GDM1 (cell line): ENCODE measurements at regions not wholly inside any gene's neighbourhood (a gene's known extent, or its start where the extent isn't known, plus 50 kb on each side); places are given as distances from the start of the nearest gene placed in this dataset.

ENCODE experiments used
- DNase-seq: peaks from one replicate; lab custom pipeline; 2025; lab: John Stamatoyannopoulos, UW

DNA sequence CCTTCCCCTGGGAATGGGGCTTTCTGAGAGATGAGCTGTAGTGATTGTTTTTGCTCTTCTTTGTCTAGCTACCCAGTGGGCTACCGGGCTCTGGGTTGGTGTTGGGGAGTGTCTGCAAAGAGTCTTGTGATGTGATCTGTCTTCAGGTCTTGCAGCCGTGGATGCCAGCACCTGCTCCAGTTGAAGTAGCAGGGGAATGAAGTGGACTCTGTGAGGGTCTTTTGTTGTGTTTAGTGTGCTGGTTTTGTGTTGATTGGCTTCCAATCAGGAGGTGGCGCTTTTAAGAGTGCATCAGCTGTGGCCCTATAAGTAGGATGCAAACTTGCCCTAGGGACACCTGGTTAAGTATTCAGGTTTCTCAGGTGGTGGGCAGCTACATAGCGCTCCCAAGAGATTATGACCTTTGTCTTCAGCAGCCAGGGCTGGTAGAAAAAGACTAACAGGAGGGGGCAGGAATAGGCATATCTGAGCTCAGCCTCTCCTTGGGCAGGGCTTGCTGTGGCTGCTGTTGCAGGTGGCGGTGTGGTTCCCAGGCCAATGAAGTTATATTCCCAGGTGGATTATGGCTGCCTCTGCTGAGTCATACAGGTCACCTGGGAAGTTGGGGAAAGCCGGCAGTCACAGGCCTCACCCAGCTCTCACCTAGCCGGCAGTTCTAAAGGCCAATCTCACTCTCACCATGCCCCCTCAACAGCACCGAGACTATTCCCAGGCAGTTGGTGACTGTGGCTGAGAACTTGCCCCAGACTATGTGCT, 315.7 kb upstream of the C11orf87 start:
- no peak for DNase-seq

DNA sequence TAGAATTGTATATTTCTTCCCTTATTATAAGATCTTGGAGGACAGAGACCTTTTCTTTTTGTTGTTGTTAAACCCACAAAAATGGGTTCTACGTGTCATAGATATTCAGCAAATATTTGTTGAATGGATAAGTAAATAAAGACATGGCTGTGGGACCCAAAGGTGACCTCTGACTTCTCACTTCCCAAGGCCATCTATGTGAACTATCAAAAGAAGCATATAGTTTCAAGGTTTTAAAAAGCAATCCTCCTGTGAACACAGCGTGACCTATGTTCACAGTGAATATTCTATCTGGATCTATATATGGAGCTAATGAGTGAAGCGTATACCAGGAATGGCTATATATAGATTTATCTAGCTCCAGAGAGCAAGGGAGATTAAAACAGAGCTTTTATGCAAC, 312.8 kb upstream of the C11orf87 start:
- no peak for DNase-seq

DNA sequence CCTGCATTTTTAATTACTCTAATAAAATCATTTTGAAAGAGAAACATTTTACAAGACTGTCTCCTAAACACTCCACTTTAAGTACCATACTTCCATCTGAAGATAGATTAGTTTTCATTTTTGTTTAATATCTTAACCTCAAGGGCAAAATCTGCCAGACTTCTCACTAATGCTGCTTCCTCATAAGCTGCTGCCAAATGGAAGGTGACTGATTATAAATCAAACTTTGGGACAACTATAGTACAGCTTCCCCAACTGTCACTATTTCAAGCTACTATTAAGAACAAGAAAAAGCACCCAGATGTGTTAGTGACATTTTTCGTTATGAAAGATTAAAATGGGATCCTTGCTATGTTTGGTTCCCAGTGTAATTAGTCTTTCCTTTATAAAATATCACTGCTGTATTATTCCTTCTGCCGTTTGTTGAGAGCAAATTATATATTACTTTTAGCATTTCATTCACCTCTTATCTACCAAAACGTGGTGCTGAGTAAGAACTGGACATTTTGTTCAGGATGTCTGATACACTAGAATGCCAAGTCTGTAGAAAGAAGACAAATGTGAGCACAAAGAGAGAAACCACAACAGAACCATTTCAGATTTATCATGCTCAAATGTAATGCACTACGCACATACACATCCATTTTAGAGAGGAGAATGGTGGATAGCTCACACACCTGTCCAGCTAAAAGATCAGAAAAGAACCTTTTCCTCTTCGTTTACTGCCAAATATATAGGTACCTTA, 312.2 kb upstream of the C11orf87 start:
- DNase-seq: no peak

DNA sequence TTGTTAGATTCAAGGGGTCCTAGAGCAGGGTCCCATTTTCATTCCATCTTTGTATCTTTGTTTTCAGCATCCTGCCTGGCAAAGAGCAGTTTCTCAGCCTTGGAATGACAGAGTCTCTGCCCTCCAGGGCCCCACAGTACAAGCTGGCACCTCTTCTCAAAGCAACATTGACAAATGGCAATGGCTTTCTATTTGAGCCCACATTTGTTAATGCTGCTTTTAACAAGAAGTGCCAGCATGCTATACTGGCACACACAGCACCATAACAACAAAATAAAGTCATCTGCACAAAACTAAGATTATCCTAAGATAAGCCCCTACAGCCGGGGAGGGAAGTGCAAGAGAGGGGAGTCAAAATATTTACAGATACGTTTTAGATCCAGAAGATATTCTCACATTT, 309.7 kb upstream of the C11orf87 start:
- DNase-seq: no peak

DNA sequence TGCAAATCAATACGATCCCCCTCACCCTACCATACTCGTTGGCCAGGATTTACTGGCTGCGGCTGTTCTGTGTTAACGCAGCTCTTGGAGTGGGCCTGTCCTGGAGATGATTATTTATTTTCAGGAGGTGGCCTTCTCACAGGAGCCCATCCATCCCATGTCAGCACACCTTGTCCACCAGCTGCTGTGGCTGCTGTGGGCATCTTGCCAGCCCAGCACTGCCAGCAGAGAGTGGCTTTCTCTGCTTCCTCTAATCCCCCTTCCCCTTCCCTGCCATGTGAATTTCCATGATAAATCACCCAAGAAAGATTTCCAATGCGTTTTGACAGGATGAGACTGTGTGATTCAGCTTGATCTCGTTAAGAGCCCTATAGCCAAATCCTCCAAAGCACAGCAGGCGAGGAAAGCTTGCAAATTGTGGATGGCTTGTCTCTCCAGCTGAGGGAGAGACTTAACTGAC, 309.1 kb upstream of the C11orf87 start:
- DNase-seq: no peak

DNA sequence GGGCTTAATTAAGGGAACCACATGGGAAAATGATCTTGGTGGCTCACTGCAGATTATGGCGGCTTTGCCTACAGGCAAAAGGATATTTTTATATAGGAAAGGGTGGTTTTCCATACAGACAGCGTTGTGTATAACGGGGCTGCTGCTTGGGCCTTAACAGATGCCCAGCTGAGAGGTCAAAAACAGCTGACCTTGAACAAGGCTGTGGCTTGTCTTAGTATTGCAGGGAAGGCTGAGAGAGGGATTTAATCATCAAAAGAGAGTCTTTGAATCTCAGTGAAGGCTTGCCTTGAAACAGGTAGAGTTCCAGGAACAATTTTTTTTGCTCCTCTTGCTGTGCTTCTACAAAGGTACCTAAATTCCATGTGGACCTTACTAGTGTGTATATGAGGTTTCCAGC, 301.6 kb upstream of the C11orf87 start:
- no peak for DNase-seq

DNA sequence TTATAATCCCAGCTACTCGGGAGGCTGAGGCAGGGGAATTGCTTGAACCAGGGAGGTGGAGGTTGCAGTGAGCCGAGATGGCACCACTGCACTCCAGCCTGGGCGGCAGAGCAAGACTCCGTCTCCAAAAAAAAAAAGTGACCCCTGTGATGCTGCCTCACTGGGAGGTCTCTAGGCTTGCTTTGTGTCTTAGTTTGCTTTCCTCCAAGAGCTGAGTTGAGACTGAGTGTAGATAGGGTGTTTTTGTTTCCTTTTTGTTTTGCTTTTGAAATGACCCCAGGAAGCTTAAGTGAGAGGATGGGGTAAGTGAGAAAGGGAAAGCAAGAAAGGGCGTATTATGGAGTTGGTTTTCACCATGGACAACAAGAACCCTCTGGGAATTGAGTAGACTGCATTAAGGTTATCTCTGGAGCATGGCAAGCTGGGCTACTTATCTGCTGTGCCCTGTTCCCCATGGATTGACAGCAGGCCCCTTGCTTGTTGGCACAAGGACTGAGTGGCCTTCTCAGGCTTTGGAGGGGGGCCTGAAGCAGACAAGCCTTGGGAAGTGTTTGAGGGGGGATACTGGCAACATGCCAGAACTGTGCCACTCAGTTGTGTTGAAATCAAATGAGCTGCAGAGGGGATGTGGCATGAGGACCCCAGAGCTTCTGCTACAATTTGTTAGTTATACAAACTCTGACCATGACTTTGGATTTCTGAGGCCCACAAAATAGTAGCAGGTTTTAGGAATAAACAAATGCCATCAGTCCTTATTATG, 300.6 kb upstream of the C11orf87 start:
- DNase-seq: no peak

DNA sequence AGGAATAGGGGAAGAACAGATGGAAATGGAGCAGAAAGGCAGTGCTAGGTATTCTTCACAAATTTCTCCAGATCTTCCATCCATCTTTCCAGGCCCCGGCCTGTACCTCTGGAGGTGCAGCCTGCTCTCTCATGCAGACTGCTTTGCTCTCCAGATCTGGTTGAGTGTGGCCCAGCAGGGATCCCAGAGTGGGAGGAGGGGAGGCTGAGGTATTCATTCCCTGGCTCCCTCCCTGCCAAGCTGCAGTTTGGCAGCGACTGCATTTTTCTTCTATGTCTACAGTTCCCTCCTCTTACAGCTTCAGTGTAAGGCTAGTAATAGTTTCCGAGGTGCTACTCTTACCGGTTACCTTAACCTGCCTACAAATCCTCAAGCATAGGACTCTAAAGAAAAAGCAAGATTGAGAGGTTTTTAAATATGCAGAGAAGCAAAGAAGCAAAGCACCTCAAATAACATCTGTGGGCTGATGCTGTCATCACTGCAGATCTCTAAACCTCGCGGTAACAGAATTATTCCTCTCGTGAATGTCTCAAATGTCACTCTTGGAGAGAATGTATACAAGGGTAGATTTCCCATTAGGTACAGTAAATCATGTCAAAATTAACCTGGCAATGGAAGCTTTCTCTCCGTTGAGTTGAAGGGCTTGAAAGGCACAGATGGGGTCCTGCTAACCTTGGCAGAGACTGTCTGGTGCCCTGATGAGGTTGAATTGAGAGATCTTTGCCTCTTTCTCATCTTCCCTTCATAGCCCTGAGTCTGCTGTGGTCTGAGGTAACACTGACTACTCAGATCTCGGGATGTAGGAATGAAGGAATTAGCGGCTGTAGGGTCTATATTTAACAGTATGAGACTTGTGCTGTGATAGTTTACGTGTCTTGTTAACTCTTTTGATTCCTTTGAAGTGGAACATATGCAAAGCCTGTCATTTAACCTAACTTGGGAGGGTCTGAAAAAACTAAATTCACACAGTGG, 297.9 kb upstream of the C11orf87 start:
- DNase-seq: no peak

DNA sequence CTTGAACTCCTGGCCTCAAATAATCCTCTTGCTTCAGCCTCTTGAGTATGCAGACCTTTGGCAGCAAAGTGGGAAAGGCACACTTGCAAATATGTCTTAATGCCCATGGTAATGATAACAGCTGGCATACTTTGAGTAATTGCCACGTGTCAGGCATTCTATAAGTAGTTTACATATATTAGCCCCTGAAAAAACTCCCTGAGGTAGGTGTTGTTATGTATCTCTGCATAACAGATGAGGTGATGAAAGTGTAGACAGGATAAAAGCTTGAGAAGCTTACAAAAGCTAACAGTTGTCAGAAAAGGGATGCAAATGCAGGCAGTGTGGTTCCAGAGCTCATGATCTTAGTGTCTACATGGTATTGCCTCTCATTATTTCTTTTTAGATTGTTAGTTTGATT, 291.1 kb upstream of the C11orf87 start:
- no peak for DNase-seq

DNA sequence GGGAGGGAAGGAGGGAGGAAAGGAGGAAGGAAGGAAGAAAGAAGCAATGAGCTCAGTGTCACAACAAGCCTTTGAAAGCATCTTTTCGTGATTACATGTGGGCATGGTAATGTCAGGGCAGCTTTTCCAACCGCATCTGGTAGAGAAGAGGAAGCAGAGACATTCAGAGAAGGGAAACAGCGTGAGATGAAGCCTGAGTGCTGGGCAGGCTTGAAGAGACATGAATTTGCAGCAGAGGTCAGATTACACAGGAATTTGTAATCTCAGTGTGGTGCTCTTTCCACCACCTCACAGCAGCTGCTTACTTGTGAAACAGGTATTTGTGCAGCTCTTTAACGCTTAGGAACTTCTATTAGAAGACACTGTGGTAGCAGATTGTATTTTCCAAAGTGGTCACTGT, 289.5 kb upstream of the C11orf87 start:
- DNase-seq: no peak

DNA sequence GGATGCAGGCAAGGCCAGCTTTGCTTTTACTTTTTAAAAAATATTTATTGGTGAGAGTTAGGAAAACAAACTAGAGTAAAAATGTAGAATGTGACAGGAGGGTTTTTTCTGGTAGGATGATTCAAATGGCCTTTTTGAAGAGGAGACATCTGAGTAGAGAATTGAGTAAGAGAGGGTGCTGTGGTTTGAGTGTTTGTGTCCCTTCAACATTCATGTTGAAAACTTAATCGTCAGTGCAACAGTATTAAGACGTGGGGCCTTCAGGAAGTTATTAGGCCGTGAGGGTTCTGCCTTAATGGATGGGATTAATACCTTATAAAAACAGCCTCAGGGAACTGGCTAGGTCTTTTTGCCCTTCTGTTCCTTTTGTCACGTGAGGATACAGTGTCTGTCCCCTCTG, 288.8 kb upstream of the C11orf87 start:
- DNase-seq: no peak

DNA sequence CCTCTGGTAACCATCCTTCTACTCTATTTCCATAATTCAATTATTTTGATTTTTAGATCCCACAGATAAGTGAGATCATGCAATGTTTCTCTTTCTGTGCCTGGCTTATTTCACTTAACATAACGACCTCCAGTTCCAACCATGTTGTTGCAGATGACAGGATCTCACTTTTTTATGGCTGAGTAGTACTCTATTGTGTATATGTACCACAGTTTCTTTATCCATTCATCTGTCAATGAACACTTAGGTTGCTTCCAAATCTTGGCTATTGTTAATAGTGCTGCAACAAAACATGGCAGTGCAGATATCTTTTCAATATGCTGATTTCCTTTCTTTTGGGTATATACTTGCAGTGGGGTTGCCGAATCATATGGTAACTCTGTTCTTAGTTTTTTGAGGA, 286.4 kb upstream of the C11orf87 start:
- DNase-seq: no peak

DNA sequence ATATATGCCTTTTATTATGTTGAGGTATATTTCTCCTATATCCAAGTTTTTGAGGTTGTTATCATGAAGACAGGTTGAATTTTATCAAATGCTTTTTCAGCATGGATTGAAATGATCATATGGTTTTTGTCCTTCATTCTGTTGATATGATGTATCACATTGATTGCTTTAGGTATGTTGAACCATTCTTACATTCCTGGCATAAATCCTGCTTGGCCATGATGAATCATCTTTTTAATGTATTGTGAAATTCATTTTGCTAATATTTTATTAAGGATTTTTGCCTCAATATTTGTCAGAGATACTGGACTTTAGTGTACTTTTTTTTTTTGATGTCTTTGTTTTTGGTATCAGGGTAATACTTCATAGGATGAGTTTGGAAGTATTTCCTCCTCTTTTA, 283.8 kb upstream of the C11orf87 start:
- DNase-seq: no peak

DNA sequence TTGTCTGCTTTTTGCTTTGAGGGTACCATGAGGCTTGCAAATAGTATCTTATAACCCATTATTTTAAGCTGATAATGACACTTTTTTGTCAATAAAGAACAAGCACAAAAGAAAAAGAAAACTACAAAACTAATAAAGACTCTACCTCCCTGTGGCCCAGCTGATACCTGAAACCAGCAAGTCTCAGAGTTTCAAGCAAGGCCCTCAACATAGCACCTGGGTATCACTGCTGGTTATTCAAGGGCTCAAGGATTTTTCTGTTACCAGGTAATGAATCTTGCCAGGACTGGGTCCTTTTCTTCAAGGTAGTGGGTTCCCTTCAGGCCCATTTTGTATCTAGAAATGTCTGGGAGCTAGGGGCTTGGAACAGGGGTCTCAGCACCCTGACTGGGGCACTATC, 281.6 kb upstream of the C11orf87 start:
- no peak for DNase-seq

DNA sequence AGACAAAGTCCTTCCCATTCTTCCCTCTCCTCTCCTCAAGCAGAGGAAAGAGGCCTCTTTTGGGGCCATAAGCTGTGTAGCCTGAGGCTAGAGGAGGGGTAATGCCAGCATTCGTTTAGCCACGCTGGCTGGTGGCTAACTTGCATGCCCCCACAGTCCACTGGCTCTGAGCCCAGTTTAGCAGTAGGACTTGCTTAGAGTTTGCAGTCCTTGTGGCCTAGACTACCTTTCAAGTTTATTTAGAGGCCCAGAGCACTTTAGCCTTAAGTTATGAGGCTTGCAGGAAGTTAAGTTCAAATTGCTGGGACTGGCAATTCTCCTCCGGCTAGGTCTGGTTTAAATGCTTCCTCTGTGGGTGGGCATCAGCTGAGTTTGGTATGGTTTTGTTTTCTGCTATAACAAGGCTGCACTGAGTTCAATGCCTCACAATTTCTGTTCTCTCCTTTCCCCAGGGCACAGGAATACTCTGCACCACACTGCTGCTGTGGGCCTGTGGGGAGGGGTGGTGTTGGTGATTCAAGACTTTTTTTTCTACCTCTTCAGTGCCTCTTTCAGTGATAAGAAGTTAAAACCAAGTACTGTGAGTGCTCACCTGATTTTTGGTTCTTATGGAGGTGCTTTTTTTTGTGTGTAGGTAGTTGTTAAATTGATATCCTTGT, 281.0 kb upstream of the C11orf87 start:
- DNase-seq: no peak

DNA sequence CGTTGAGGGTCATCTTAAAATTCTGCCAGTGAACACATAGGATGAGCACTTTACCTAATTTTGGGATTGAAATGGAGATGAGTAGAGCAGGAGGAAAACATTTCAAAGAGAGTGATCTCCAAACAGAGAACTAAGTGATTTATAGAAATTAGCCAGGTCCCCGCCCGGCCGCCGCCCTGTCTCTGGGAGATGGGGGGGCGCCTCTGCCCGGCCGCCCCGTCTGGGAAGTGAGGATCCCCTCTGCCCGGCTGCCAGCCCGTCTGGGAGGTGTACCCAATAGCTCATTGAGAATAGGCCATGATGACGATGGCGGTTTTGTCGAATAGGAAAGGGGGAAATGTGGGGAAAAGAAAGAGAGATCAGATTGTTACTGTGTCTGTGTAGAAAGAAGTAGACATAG, 276.7 kb upstream of the C11orf87 start:
- no peak for DNase-seq

DNA sequence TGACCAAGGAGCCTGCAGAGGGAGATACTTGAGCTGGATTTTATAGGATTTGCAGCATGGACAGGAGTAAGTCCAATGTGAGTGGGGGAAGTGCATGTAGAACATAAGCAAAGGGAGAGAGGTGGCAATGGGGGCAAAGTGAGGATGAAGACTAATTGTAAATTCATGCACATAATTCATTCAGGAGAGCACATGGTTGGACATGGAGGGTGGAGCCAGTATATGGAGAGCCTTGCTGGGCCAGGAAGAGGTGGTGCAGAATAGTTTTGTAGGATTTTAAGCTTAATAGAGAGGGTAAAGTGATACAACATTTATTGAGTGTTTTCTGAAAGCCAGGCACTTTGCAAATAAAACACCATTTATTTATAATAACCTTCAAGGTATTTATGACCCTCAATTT, 274.3 kb upstream of the C11orf87 start:
- no peak for DNase-seq

DNA sequence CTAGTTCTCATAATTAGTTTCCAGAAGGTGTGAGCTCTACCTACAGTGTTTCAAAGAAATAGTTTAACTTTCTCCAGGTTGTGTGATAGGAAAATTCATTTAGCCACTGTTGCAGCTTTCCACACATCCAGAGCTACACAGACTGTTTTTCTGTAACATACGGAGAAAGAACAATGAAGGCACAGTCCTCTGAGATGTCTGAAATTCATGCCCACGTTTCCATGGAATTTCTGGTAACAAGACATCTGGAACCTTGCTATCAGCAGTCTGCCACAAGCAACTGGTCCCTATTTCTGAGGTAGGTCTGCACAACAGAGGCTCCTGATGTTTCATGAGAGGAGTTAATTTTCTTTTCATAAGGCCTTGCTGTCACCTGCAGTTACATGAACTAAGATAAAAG, 273.3 kb upstream of the C11orf87 start:
- no peak for DNase-seq

DNA sequence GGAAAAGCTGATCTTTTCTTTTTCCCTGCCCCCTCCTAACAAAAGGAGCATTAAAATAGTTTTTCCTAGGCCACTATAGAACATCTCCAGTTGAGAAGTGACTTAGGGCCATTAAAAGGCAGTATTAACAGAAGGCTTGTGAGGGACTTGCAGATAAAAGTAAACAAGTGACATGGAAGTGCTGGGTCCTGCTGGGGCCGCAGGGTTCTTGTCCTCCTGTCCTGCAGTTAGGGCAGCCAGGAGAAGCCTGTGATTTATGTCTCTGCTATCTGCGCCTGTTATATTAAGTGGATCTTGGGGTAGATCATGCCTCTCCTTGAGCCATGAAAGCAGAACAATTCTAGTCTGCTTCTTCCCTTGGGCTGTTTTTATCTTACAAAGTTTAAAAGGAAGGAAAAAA, 271.4 kb upstream of the C11orf87 start:
- DNase-seq: no peak

DNA sequence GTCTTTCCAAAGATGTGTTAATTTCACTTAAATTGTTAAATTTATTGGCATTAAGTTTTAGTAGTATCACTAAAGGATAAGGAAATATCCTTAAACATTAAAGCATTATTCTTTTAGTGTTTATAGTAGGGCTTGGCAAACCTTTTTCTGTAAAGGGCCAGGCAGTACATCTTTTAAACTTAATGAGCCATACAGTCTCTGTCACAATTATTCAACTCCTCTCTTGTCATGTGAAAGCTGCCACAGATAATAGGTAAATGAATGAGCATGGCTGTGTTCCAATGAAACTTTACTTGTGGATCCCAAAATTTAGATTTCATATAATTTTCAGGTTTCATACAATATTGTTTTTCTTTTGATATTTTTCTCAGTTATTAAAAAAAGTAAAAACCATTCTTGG, 268.2 kb upstream of the C11orf87 start:
- DNase-seq: no peak

DNA sequence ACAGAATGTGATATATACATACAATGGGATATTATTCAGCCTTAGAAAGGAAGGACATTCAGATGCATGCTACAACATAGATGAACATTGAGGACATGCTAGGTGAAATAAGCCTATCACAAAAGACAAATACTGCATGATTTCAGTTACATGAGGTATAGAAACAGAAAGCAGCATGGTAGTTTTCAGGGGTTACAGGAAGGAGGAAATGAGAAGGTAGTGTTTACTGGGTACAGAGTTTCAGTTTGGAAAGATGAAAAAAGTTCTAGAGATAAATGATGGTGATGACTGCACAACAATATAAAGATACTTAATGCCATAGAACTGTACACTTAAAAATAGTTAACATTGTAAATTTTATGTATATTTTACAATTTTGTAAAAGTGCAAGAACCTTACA, 266.7 kb upstream of the C11orf87 start:
- DNase-seq: no peak
